H1 (cell line): ENCODE measurements at regions not wholly inside any gene's neighbourhood (a gene's known extent, or its start where the extent isn't known, plus 50 kb on each side); places are given as distances from the start of the nearest gene placed in this dataset.

ENCODE experiments used
- CTCF ChIA-PET: fragments of 300-600 bp; sonication (Branson Sonifier 250); formaldehyde crosslinking; loops from one replicate; lab custom pipeline; 2021; ENCODE audit not compliant: partially characterized antibody; lab: Charles Lee
- POLR2A ChIA-PET: fragments of 300-600 bp; sonication (Branson Sonifier 250); formaldehyde crosslinking; loops from one replicate; lab custom pipeline; 2021; ENCODE audit warnings: inconsistent platforms; ENCODE audit not compliant: partially characterized antibody; lab: Charles Lee
- DNase-seq, 2 experiments: peaks; one replicate each; pipeline versions ENCODE4 v3.0.0 to v3.0.0-alpha.2; 2010 to 2022; ENCODE audit warnings: low spot score in 2 of 2, low read depth in 1 of 2, mixed read lengths in 1 of 2
- FAIRE-seq: peaks from 2 replicates; lab custom pipeline; 2011; peaks lifted over from hg19 to GRCh38; lab: Jason Lieb, UNC
- H2AFZ ChIP-seq: 2 replicates; pipeline ENCODE4 v1.8.1; 2012; ENCODE audit warnings: low read length, inconsistent platforms
- H2AK5ac ChIP-seq: 2 replicates; pipeline ENCODE4 v1.6.1; 2013; ENCODE audit warnings: low read depth, low read length
- H2BK120ac ChIP-seq: replicated peaks from 2 replicates; pipeline ENCODE3; 2013; ENCODE audit warnings: low read depth, low read length, inconsistent platforms
- H2BK12ac ChIP-seq: 2 replicates; pipeline ENCODE4 v1.6.1; 2013; ENCODE audit warnings: low read depth, low read length
- H2BK15ac ChIP-seq: 2 replicates; pipeline ENCODE4 v1.6.1; 2013; ENCODE audit warnings: low read length
- H2BK20ac ChIP-seq: 2 replicates; pipeline ENCODE4 v1.6.1; 2013; ENCODE audit warnings: low read length
- H2BK5ac ChIP-seq: 2 replicates; pipeline ENCODE4 v1.6.1; 2013; ENCODE audit warnings: low read depth, low read length
- H3K14ac ChIP-seq: 2 replicates; pipeline ENCODE4 v1.6.1; 2013; ENCODE audit warnings: inconsistent platforms; ENCODE audit not compliant: insufficient read length
- H3K18ac ChIP-seq: 2 replicates; pipeline ENCODE4 v1.6.1; 2013; ENCODE audit warnings: low read length; ENCODE audit errors: extremely low read depth
- H3K23ac ChIP-seq: 2 replicates; pipeline ENCODE4 v1.6.1; 2013; ENCODE audit warnings: inconsistent platforms; ENCODE audit not compliant: insufficient read length
- H3K23me2 ChIP-seq: 2 replicates; pipeline ENCODE4 v1.6.1; 2013; ENCODE audit warnings: low read depth, low read length
- H3K27ac ChIP-seq: 2 replicates; pipeline ENCODE4 v1.6.1; 2011; ENCODE audit warnings: low read depth, low read length, inconsistent platforms
- H3K27me3 ChIP-seq, 4 experiments: replicated peaks in 1 of 4; 1 replicate in 1 of 4; 2 replicates in 3 of 4; pipeline versions ENCODE4 v1.6.1 to v1.8.1; 2011 to 2013; ENCODE audit warnings: low read length in 3 of 4, mild to moderate bottlenecking in 3 of 4, inconsistent platforms in 2 of 4, mixed read lengths in 2 of 4, moderate library complexity in 1 of 4; ENCODE audit not compliant: control insufficient read depth in 3 of 4, insufficient read depth in 3 of 4; ENCODE audit errors: extremely low read depth in 1 of 4
- H3K36me3 ChIP-seq, 4 experiments: 2 replicates each; pipeline versions ENCODE4 v1.6.1 to v1.8.1; 2011 to 2013; ENCODE audit warnings: mild to moderate bottlenecking in 4 of 4, low read length in 3 of 4, moderate library complexity in 2 of 4, control low read depth in 1 of 4, inconsistent platforms in 1 of 4; ENCODE audit not compliant: insufficient read depth in 4 of 4, control insufficient read depth in 2 of 4
- H3K4ac ChIP-seq: replicated peaks from 2 replicates; pipeline ENCODE3; 2013; ENCODE audit warnings: low read length, low read depth, mixed read lengths, inconsistent platforms; ENCODE audit not compliant: insufficient read length
- H3K4me1 ChIP-seq, 4 experiments: replicated peaks in 1 of 4; 1 replicate in 1 of 4; 2 replicates in 3 of 4; pipeline versions ENCODE4 v1.6.1 to v1.8.1; 2011 to 2013; ENCODE audit warnings: low read length in 3 of 4, inconsistent platforms in 2 of 4, mixed read lengths in 1 of 4; ENCODE audit not compliant: insufficient read depth in 4 of 4, control insufficient read depth in 3 of 4
- H3K4me2 ChIP-seq, 2 experiments: 2 replicates each; pipeline versions ENCODE4 v1.6.1 to v1.8.1; 2011 to 2013; ENCODE audit warnings: low read depth in 2 of 2, low read length in 2 of 2, control low read depth in 1 of 2, inconsistent platforms in 1 of 2, mild to moderate bottlenecking in 1 of 2; ENCODE audit not compliant: insufficient read depth in 1 of 2
- H3K4me3 ChIP-seq, 4 experiments: fragments of 200-600, 300-600 bp in 1 of 4; sonication (generic), shearing (Covaris generic), sonication (Bioruptor Twin) in 1 of 4; 2 replicates each; pipeline versions ENCODE4 v1.5.1 to v1.8.1; 2011 to 2016; ENCODE audit warnings: low read length in 4 of 4, low read depth in 3 of 4, control low read depth in 2 of 4, inconsistent platforms in 2 of 4, mild to moderate bottlenecking in 2 of 4, mixed read lengths in 1 of 4, moderate library complexity in 1 of 4; ENCODE audit not compliant: insufficient read depth in 2 of 4; ENCODE audit errors: extremely low read depth in 1 of 4
- H3K56ac ChIP-seq: replicated peaks from 2 replicates; pipeline ENCODE3; 2013; ENCODE audit warnings: low read depth, mild to moderate bottlenecking, mixed read lengths, low read length, inconsistent platforms; ENCODE audit not compliant: insufficient read length
- H3K79me1 ChIP-seq: 2 replicates; pipeline ENCODE4 v1.6.1; 2013; ENCODE audit warnings: low read depth, low read length, control low read depth
- H3K79me2 ChIP-seq, 2 experiments: 2 replicates each; pipeline versions ENCODE4 v1.6.1 to v1.8.1; 2012 to 2013; ENCODE audit warnings: low read length in 2 of 2, mild to moderate bottlenecking in 2 of 2, inconsistent platforms in 1 of 2; ENCODE audit not compliant: insufficient read depth in 2 of 2, control insufficient read depth in 1 of 2
- H3K9ac ChIP-seq, 4 experiments: replicated peaks in 1 of 4; 1 replicate in 1 of 4; 2 replicates in 3 of 4; pipeline versions ENCODE4 v1.6.1 to v1.8.1; 2011 to 2013; ENCODE audit warnings: low read depth in 3 of 4, low read length in 3 of 4, control low read depth in 2 of 4, mild to moderate bottlenecking in 2 of 4, moderate library complexity in 2 of 4, inconsistent platforms in 1 of 4; ENCODE audit errors: extremely low read depth in 1 of 4
- H3K9me3 ChIP-seq, 2 experiments: 2 replicates each; pipeline versions ENCODE4 v1.6.1 to v1.8.1; 2012 to 2013; ENCODE audit warnings: mild to moderate bottlenecking in 2 of 2, moderate library complexity in 2 of 2, control low read depth in 1 of 2, inconsistent platforms in 1 of 2, low read depth in 1 of 2, low read length in 1 of 2, mixed read lengths in 1 of 2; ENCODE audit not compliant: insufficient read depth in 2 of 2
- H4K20me1 ChIP-seq, 2 experiments: replicated peaks in 1 of 2; 2 replicates each; pipeline versions ENCODE3 to v1.8.1; 2011 to 2013; ENCODE audit warnings: inconsistent platforms in 2 of 2, low read length in 2 of 2, mild to moderate bottlenecking in 1 of 2; ENCODE audit not compliant: insufficient read depth in 2 of 2, control insufficient read depth in 1 of 2
- H4K5ac ChIP-seq: 2 replicates; pipeline ENCODE4 v1.6.1; 2013; ENCODE audit warnings: low read length, low read depth, mixed read lengths, inconsistent platforms; ENCODE audit not compliant: insufficient read length
- H4K8ac ChIP-seq: 2 replicates; pipeline ENCODE4 v1.8.0; 2013; ENCODE audit warnings: mild to moderate bottlenecking, moderate library complexity, low read length, inconsistent platforms; ENCODE audit not compliant: insufficient read depth; ENCODE audit errors: extremely low read depth
- H4K91ac ChIP-seq: replicated peaks from 2 replicates; pipeline ENCODE3; 2013; ENCODE audit warnings: low read length, mixed read lengths, inconsistent platforms; ENCODE audit not compliant: insufficient read length
- CHD1 ChIP-seq: IDR thresholded peaks from 2 replicates; pipeline ENCODE4 v1.6.1; 2012; ENCODE audit warnings: low read depth, low read length, improper control_type of control experiment
- EZH2 ChIP-seq: fragments of 200-600 bp; sonication (generic); IDR thresholded peaks from 2 replicates; pipeline ENCODE4 v1.7.1; 2012; ENCODE audit warnings: low read depth, mild to moderate bottlenecking, moderate library complexity, low read length, inconsistent platforms; ENCODE audit not compliant: severe bottlenecking
- GABPA ChIP-seq: IDR thresholded peaks from 2 replicates; pipeline ENCODE4 v1.6.1; 2011; ENCODE audit warnings: mild to moderate bottlenecking, low read length, moderate library complexity, borderline replicate concordance; ENCODE audit not compliant: insufficient read depth
- GTF2F1 ChIP-seq: IDR thresholded peaks from 2 replicates; pipeline ENCODE4 v1.6.1; 2012; ENCODE audit warnings: low read depth, low read length, improper control_type of control experiment, borderline replicate concordance
- JUND ChIP-seq: IDR thresholded peaks from 2 replicates; pipeline ENCODE4 v1.6.1; 2011; ENCODE audit warnings: mild to moderate bottlenecking, improper control_type of control experiment, low read length
- RXRA ChIP-seq: IDR thresholded peaks from 2 replicates; pipeline ENCODE4 v1.6.1; 2011; ENCODE audit warnings: low read depth, mild to moderate bottlenecking, low read length, moderate library complexity; ENCODE audit not compliant: insufficient read depth
- USF2 ChIP-seq: IDR thresholded peaks from 2 replicates; pipeline ENCODE4 v1.6.1; 2011; ENCODE audit warnings: low read length, improper control_type of control experiment
- WGBS, 2 experiments: shearing (Covaris generic) in 1 of 2; methylation state at CpG; one replicate each; pipeline versions ENCODE4 v1.1.6 to v1.1.7; 2013 to 2015; ENCODE audit warnings: low lambda C conversion rate in 2 of 2, mixed read lengths in 2 of 2, inconsistent platforms in 1 of 2, low coverage in 1 of 2, missing lambda C conversion rate in 1 of 2; ENCODE audit not compliant: insufficient replicate concordance in 2 of 2, insufficient coverage in 1 of 2, insufficient read length in 1 of 2; ENCODE audit errors: extremely low coverage in 1 of 2, missing lambda C conversion rate in 1 of 2; 5-methylcytosine and 5-hydroxymethylcytosine counted together

- H3K79me1 ChIP-seq = no peaks in the 10 kb centered on the region
- H3K4ac ChIP-seq = no peak overlapping the region
- H2BK5ac ChIP-seq = no peak overlapping the region
- no peak overlapping the region for H2BK20ac ChIP-seq
- DNase-seq = no peak
- POLR2A ChIA-PET = interaction anchor here (0.6 kb wide), 1 partner anchor 510 kb away, joined by 3 read pairs; no protein-coding TSS in a partner anchor
- no peaks in the 10 kb centered on the region for H3K4me1 ChIP-seq
- H3K14ac ChIP-seq = no peak overlapping the region
- H3K9me3 ChIP-seq = no peaks in the 10 kb centered on the region
- H3K56ac ChIP-seq = no peak overlapping the region
- TF ChIP-seq CHD1 (no peak), RXRA (no peak), GABPA (no peak), JUND (no peak), USF2 (no peak), EZH2 (no peak), GTF2F1 (no peak)
- H3K4me2 ChIP-seq = no peak overlapping the region
- 89% methylated on average over 3 of the region's 3 CpGs; no CpG with 5 or more reads in 1 of the 2 experiments for WGBS, 2 experiments
- no peak overlapping the region for H3K23ac ChIP-seq
- H4K20me1 ChIP-seq = no peaks in the 10 kb centered on the region
- no peaks in the 10 kb centered on the region for H3K79me2 ChIP-seq
- no peak overlapping the region for H2AFZ ChIP-seq
- no peak overlapping the region for H3K27ac ChIP-seq
- no peak overlapping the region for H4K8ac ChIP-seq
- no peak for FAIRE-seq
- H3K36me3 ChIP-seq = no peaks in the 10 kb centered on the region
- H3K18ac ChIP-seq = no peak overlapping the region
- H2BK12ac ChIP-seq = no peak overlapping the region
- no peak overlapping the region for H2BK120ac ChIP-seq
- CTCF ChIA-PET = interaction anchor here (0.7 kb wide), 1 partner anchor 253 kb away, joined by 4 read pairs; no protein-coding TSS in a partner anchor
- H3K27me3 ChIP-seq = no peaks in the 10 kb centered on the region
- no peak overlapping the region for H2AK5ac ChIP-seq
- H2BK15ac ChIP-seq = no peak overlapping the region
- no peak overlapping the region for H3K9ac ChIP-seq
- H3K4me3 ChIP-seq = no peak overlapping the region
- H4K91ac ChIP-seq = no peak overlapping the region
- H4K5ac ChIP-seq = no peak overlapping the region
- no peaks in the 10 kb centered on the region for H3K23me2 ChIP-seq
These were observed 2254.0 kb downstream of the LRRC4C start for GRCh38 chr11:39205236-39205995.
